ENCODE measurements at regions not wholly inside any gene's neighbourhood (a gene's known extent, or its start where the extent isn't known, plus 50 kb on each side); places are given as distances from the start of the nearest gene placed in this dataset.

- no peak for ATAC-seq (replicated peaks)
- Mint-ChIP-seq H3K36me3 (no peaks in the 10 kb centered on the region), H3K4me3 (no peak overlapping the region), H3K4me1 (no peaks in the 10 kb centered on the region), H3K9me3 (peaks cover 1 to 3% of the 10 kb centered on the region in 2 donors), H3K27ac (no peak overlapping the region), H3K27me3 (no peaks in the 10 kb centered on the region)
- DNase-seq = no peak
Measured at GRCh38 chr13:105519771-105520170, 1015.7 kb downstream of the EFNB2 start.

- no peak for ATAC-seq (replicated peaks)
- H3K36me3 Mint-ChIP-seq = no peaks in the 10 kb centered on the region
- peaks cover 1 to 3% of the 10 kb centered on the region in 2 donors for H3K9me3 Mint-ChIP-seq
- H3K27ac Mint-ChIP-seq = no peak overlapping the region
- H3K4me3 Mint-ChIP-seq = no peak overlapping the region
- no peak for DNase-seq
- H3K4me1 Mint-ChIP-seq = no peaks in the 10 kb centered on the region
- H3K27me3 Mint-ChIP-seq = no peaks in the 10 kb centered on the region
Measured at GRCh38 chr13:105518086-105518485, 1017.4 kb downstream of the EFNB2 start.

- H3K27me3 Mint-ChIP-seq = no peaks in the 10 kb centered on the region
Measured at GRCh38 chr13:105514401-105514800, 1021.1 kb downstream of the EFNB2 start.

GRCh38 chr13:105513448-105513847, 1022.0 kb downstream of the EFNB2 start:
- DNase-seq = no peak
- H3K36me3 Mint-ChIP-seq = no peaks in the 10 kb centered on the region
- H3K27ac Mint-ChIP-seq = no peak overlapping the region
- H3K9me3 Mint-ChIP-seq = no peaks in the 10 kb centered on the region
- H3K4me3 Mint-ChIP-seq = no peak overlapping the region
- no peak for ATAC-seq (replicated peaks)
- no peaks in the 10 kb centered on the region for H3K27me3 Mint-ChIP-seq
- H3K4me1 Mint-ChIP-seq = no peaks in the 10 kb centered on the region

More at GRCh38 chr13:105514401-105514800, 1021.1 kb downstream of the EFNB2 start:
- Mint-ChIP-seq H3K4me1 (no peaks in the 10 kb centered on the region), H3K4me3 (no peak overlapping the region), H3K27ac (no peak overlapping the region), H3K9me3 (no peaks in the 10 kb centered on the region), H3K36me3 (no peaks in the 10 kb centered on the region)
- ATAC-seq (replicated peaks) (no peak), DNase-seq (no peak)

- Mint-ChIP-seq H3K36me3 (no peaks in the 10 kb centered on the region), H3K4me3 (no peak overlapping the region), H3K4me1 (no peaks in the 10 kb centered on the region), H3K27me3 (no peaks in the 10 kb centered on the region), H3K9me3 (no peaks in the 10 kb centered on the region), H3K27ac (no peak overlapping the region)
- no peak for ATAC-seq (replicated peaks)
- DNase-seq = no peak
Measured at GRCh38 chr13:105509981-105510762, 1025.3 kb downstream of the EFNB2 start.

GRCh38 chr13:105506463-105506862, 1029.0 kb downstream of the EFNB2 start:
- H3K4me1 Mint-ChIP-seq = no peaks in the 10 kb centered on the region
- H3K27me3 Mint-ChIP-seq = no peaks in the 10 kb centered on the region
- H3K9me3 Mint-ChIP-seq = no peaks in the 10 kb centered on the region
- no peak overlapping the region for H3K27ac Mint-ChIP-seq
- no peak overlapping the region for H3K4me3 Mint-ChIP-seq
- DNase-seq = no peak
- ATAC-seq (replicated peaks) = no peak
- H3K36me3 Mint-ChIP-seq = no peaks in the 10 kb centered on the region

DNA sequence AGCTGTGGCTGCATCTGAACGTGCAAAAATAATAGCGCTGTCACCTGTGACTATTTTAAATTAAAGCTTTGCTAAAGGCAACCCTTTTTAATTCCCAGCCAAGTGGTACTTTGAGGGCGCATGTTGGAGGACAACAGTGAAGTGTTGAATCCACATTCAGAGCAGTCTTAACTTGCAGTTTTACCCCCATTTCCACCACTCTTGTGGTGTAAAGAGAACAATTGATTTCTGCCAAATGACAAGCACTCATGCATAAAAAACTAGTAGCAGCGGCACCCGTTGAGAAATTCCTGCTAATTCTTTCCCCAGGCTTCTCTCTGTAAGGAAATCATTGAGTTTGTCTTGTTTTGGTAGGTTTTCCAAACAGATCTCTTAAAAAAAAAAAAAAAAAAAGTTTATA, 1033.3 kb downstream of the EFNB2 start:
- no peak overlapping the region for H3K27ac Mint-ChIP-seq
- DNase-seq (no peak), ATAC-seq (replicated peaks) (no peak)
- H3K4me3 Mint-ChIP-seq = no peak overlapping the region
- no peaks in the 10 kb centered on the region for H3K36me3 Mint-ChIP-seq
- H3K4me1 Mint-ChIP-seq = no peaks in the 10 kb centered on the region
- no peaks in the 10 kb centered on the region for H3K27me3 Mint-ChIP-seq
- no peaks in the 10 kb centered on the region for H3K9me3 Mint-ChIP-seq

GRCh38 chr13:105497597-105497996, 1037.9 kb downstream of the EFNB2 start:
- ATAC-seq (replicated peaks) (no peak), DNase-seq (no peak)
- Mint-ChIP-seq H3K36me3 (no peaks in the 10 kb centered on the region), H3K27me3 (no peaks in the 10 kb centered on the region), H3K27ac (no peak overlapping the region), H3K9me3 (peaks cover 0 to 1% of the 10 kb centered on the region in 2 donors), H3K4me1 (no peaks in the 10 kb centered on the region), H3K4me3 (no peak overlapping the region)

- ATAC-seq (replicated peaks) (no peak), DNase-seq (no peak)
- Mint-ChIP-seq H3K9me3 (peaks cover 0 to 1% of the 10 kb centered on the region in 2 donors), H3K4me3 (no peak overlapping the region), H3K36me3 (no peaks in the 10 kb centered on the region), H3K27me3 (no peaks in the 10 kb centered on the region), H3K4me1 (no peaks in the 10 kb centered on the region), H3K27ac (no peak overlapping the region)
Measured at GRCh38 chr13:105492216-105492615, 1043.2 kb downstream of the EFNB2 start.

GRCh38 chr13:105491345-105491744, 1044.1 kb downstream of the EFNB2 start:
- Mint-ChIP-seq H3K4me1 (no peaks in the 10 kb centered on the region), H3K36me3 (no peaks in the 10 kb centered on the region), H3K27me3 (no peaks in the 10 kb centered on the region), H3K4me3 (no peak overlapping the region), H3K27ac (no peak overlapping the region), H3K9me3 (peaks cover 0 to 1% of the 10 kb centered on the region in 2 donors)
- ATAC-seq (replicated peaks) = no peak
- no peak for DNase-seq

- H3K27me3 Mint-ChIP-seq = no peaks in the 10 kb centered on the region
- no peaks in the 10 kb centered on the region for H3K36me3 Mint-ChIP-seq
- ATAC-seq (replicated peaks) (no peak), DNase-seq (no peak)
- H3K4me3 Mint-ChIP-seq = no peak overlapping the region
- no peaks in the 10 kb centered on the region for H3K9me3 Mint-ChIP-seq
- no peak overlapping the region for H3K27ac Mint-ChIP-seq
- H3K4me1 Mint-ChIP-seq = no peaks in the 10 kb centered on the region
Measured at GRCh38 chr13:105485081-105485480, 1050.4 kb downstream of the EFNB2 start.

- no peaks in the 10 kb centered on the region for H3K27me3 Mint-ChIP-seq
- no peaks in the 10 kb centered on the region for H3K9me3 Mint-ChIP-seq
- ATAC-seq (replicated peaks) (no peak), DNase-seq (no peak)
- no peaks in the 10 kb centered on the region for H3K36me3 Mint-ChIP-seq
- H3K4me1 Mint-ChIP-seq = no peaks in the 10 kb centered on the region
- H3K4me3 Mint-ChIP-seq = no peak overlapping the region
- H3K27ac Mint-ChIP-seq = no peak overlapping the region
Measured at GRCh38 chr13:105474983-105475610, 1060.4 kb downstream of the EFNB2 start.

DNA sequence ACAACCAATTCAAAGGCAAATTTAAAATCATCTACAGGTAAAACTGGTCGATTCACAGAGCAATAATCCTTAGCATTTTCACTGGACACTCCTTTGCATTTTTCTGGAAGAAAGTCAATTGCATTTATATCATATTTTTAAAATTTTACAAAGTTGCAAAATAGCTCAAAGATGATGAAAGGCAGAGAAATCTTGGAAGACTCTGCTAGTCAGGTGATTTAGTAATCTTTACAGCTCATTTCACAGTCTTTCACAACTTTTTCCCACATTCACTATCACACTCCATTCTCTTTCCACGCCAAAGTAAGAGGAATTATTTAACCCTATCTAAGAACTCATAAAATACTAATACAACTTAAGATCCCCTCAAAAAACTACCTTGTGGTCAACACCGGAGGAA, 1063.8 kb downstream of the EFNB2 start:
- Mint-ChIP-seq H3K9me3 (no peaks in the 10 kb centered on the region), H3K4me1 (no peaks in the 10 kb centered on the region), H3K27ac (no peak overlapping the region), H3K4me3 (no peak overlapping the region), H3K36me3 (no peaks in the 10 kb centered on the region), H3K27me3 (no peaks in the 10 kb centered on the region)
- no peak for ATAC-seq (replicated peaks)
- no peak for DNase-seq

DNA sequence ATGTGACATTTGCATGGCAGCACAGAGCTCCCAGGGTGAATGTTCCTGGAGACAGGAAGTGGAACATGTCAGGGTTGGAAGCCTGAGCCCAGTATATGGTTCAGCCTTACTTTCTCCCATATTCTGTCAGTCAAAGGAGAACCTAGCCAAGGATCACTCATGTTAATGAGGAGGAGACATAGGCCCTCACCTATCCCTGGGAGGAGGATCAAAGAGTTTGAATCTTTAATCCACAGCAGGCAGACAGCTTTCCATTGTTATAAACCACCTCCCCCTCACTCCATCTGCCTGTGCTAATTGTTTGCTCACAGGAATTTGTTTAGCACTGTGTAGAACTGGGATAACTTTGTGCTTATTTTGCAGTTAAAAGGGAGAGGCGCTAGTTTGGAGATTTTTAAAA, 1069.1 kb downstream of the EFNB2 start:
- H3K27ac Mint-ChIP-seq = no peak overlapping the region
- no peaks in the 10 kb centered on the region for H3K9me3 Mint-ChIP-seq
- no peaks in the 10 kb centered on the region for H3K4me1 Mint-ChIP-seq
- no peak for ATAC-seq (replicated peaks)
- no peak for DNase-seq
- no peaks in the 10 kb centered on the region for H3K36me3 Mint-ChIP-seq
- no peaks in the 10 kb centered on the region for H3K27me3 Mint-ChIP-seq
- H3K4me3 Mint-ChIP-seq = no peak overlapping the region

- H3K9me3 Mint-ChIP-seq = no peaks in the 10 kb centered on the region
- no peaks in the 10 kb centered on the region for H3K36me3 Mint-ChIP-seq
- no peaks in the 10 kb centered on the region for H3K27me3 Mint-ChIP-seq
- H3K4me3 Mint-ChIP-seq = no peak within 1 kb of the TSS
- DNase-seq (no peak), ATAC-seq (replicated peaks) (no peak)
- H3K4me1 Mint-ChIP-seq = no peaks in the 10 kb centered on the region
- H3K27ac Mint-ChIP-seq = no peak within 1 kb of the TSS
Measured at GRCh38 chr13:105465745-105466144, 1069.7 kb downstream of the EFNB2 start, which contains the start of gene DAOA. TSS of gene DAOA (plus strand) at chr13:105466045.
